Fibroblast of lung (primary cell): ENCODE measurements at regions not wholly inside any gene's neighbourhood (a gene's known extent, or its start where the extent isn't known, plus 50 kb on each side); places are given as distances from the start of the nearest gene placed in this dataset.
A peak's percentile ranks its signal among the peaks of the same experiment; 100 is the strongest.

Experiments
- DNase-seq, 2 donors: peaks; one replicate each; pipeline versions ENCODE4 v3.0.0 to v3.0.0-alpha.2; 2010; ENCODE audit warnings: low read depth in 2 of 2
- H2AFZ ChIP-seq: 2 replicates; pipeline ENCODE4 v1.5.1; 2012; ENCODE audit warnings: low read length, control low read depth, inconsistent platforms
- H3K27ac ChIP-seq: 2 replicates; pipeline ENCODE4 v1.5.1; 2011; ENCODE audit warnings: low read length, control low read depth; ENCODE audit not compliant: insufficient read depth
- H3K27me3 ChIP-seq: 2 replicates; pipeline ENCODE4 v1.5.1; 2011; ENCODE audit warnings: mild to moderate bottlenecking, low read length; ENCODE audit not compliant: control insufficient read depth, insufficient read depth
- H3K36me3 ChIP-seq: 2 replicates; pipeline ENCODE4 v1.5.1; 2011; ENCODE audit warnings: low read length; ENCODE audit not compliant: control insufficient read depth, insufficient read depth
- H3K4me1 ChIP-seq: 2 replicates; pipeline ENCODE4 v1.5.1; 2011; ENCODE audit warnings: low read length; ENCODE audit not compliant: control insufficient read depth, insufficient read depth; ENCODE audit errors: extremely low read depth
- H3K4me2 ChIP-seq: 2 replicates; pipeline ENCODE4 v1.5.1; 2011; ENCODE audit warnings: low read length, control low read depth; ENCODE audit not compliant: insufficient read depth; ENCODE audit errors: extremely low read depth
- H3K4me3 ChIP-seq, 4 experiments: fragments of 200-600 bp in 1 of 4; sonication (generic) in 1 of 4; replicated peaks in 1 of 4; 2 replicates each; pipeline ENCODE4 v1.5.1; 2011 to 2016; ENCODE audit warnings: low read length in 4 of 4, low read depth in 3 of 4, mild to moderate bottlenecking in 3 of 4, control low read depth in 2 of 4, inconsistent platforms in 1 of 4, mixed read lengths in 1 of 4; ENCODE audit not compliant: insufficient read depth in 1 of 4; ENCODE audit errors: control extremely low read depth in 1 of 4
- H3K79me2 ChIP-seq: 2 replicates; pipeline ENCODE4 v1.5.1; 2012; ENCODE audit warnings: mild to moderate bottlenecking, low read length, inconsistent platforms; ENCODE audit not compliant: control insufficient read depth, insufficient read depth
- H3K9ac ChIP-seq: 2 replicates; pipeline ENCODE4 v1.5.1; 2011; ENCODE audit warnings: mild to moderate bottlenecking, low read length, control low read depth; ENCODE audit not compliant: insufficient read depth
- H3K9me3 ChIP-seq: 2 replicates; pipeline ENCODE4 v1.5.1; 2012; ENCODE audit warnings: low read depth, low read length; ENCODE audit not compliant: control insufficient read depth, insufficient read depth
- H4K20me1 ChIP-seq: 2 replicates; pipeline ENCODE4 v1.5.1; 2011; ENCODE audit warnings: low read length; ENCODE audit not compliant: control insufficient read depth, insufficient read depth; ENCODE audit errors: extremely low read depth
- CTCF ChIP-seq, 2 donors: IDR thresholded peaks in 1 of 2; conservative IDR thresholded peaks in 1 of 2; 1 replicate in 1 of 2; 2 replicates in 1 of 2; pipeline ENCODE4 v1.5.1; 2011 to 2012; ENCODE audit warnings: low read length in 2 of 2, control low read depth in 1 of 2, inconsistent platforms in 1 of 2, low read depth in 1 of 2, mild to moderate bottlenecking in 1 of 2
- EZH2 ChIP-seq: IDR thresholded peaks from 2 replicates; pipeline ENCODE4 v1.5.1; 2012; ENCODE audit warnings: low read length, control low read depth, mild to moderate bottlenecking; ENCODE audit errors: missing control alignments

GRCh38 chr6:156336089-156336488 lies 441.1 kb upstream of the ARID1B start:
- no peaks in the 10 kb centered on the region for H3K4me1 ChIP-seq
- no peak overlapping the region for H3K27ac ChIP-seq
- no peak overlapping the region for H3K4me3 ChIP-seq
- no peaks in the 10 kb centered on the region for H4K20me1 ChIP-seq
- no peaks in the 10 kb centered on the region for H3K27me3 ChIP-seq
- no peaks in the 10 kb centered on the region for H3K79me2 ChIP-seq
- H3K36me3 ChIP-seq: no peaks in the 10 kb centered on the region
- DNase-seq: no peak
- TF ChIP-seq EZH2: no peak
- no peak for TF ChIP-seq CTCF (conservative IDR thresholded peaks at IDR 0.05 in 1 of 2, IDR thresholded peaks at IDR 0.05 in 1 of 2; ENCODE audit: low read depth in 1 of 2, low read length in 2 of 2)
- H2AFZ ChIP-seq: no peak overlapping the region
- no peaks in the 10 kb centered on the region for H3K9me3 ChIP-seq
- H3K9ac ChIP-seq: no peak overlapping the region
- no peak overlapping the region for H3K4me2 ChIP-seq

GRCh38 chr6:156334966-156335365 lies 442.2 kb upstream of the ARID1B start:
- no peaks in the 10 kb centered on the region for H3K9me3 ChIP-seq
- TF ChIP-seq EZH2 (no peak), CTCF (conservative IDR thresholded peaks at IDR 0.05 in 1 of 2, IDR thresholded peaks at IDR 0.05 in 1 of 2; ENCODE audit: low read depth in 1 of 2, low read length in 2 of 2) (no peak)
- no peak overlapping the region for H3K4me2 ChIP-seq
- no peaks in the 10 kb centered on the region for H4K20me1 ChIP-seq
- no peaks in the 10 kb centered on the region for H3K36me3 ChIP-seq
- no peak overlapping the region for H3K4me3 ChIP-seq
- no peak for DNase-seq
- no peaks in the 10 kb centered on the region for H3K79me2 ChIP-seq
- no peak overlapping the region for H2AFZ ChIP-seq
- H3K27me3 ChIP-seq: no peaks in the 10 kb centered on the region
- no peaks in the 10 kb centered on the region for H3K4me1 ChIP-seq
- no peak overlapping the region for H3K27ac ChIP-seq
- no peak overlapping the region for H3K9ac ChIP-seq

- Histone ChIP-seq H3K4me1 (no peaks in the 10 kb centered on the region), H3K27ac (no peak overlapping the region), H3K9ac (no peak overlapping the region), H4K20me1 (no peaks in the 10 kb centered on the region), H3K4me2 (no peak overlapping the region), H3K79me2 (no peaks in the 10 kb centered on the region), H3K36me3 (no peaks in the 10 kb centered on the region), H2AFZ (no peak overlapping the region), H3K27me3 (no peaks in the 10 kb centered on the region), H3K9me3 (no peaks in the 10 kb centered on the region), H3K4me3 (no peak overlapping the region)
- TF ChIP-seq EZH2 (no peak), CTCF (conservative IDR thresholded peaks at IDR 0.05 in 1 of 2, IDR thresholded peaks at IDR 0.05 in 1 of 2; ENCODE audit: low read depth in 1 of 2, low read length in 2 of 2) (no peak)
- peak in 1 of 2 donors; percentile 16 for DNase-seq
Measured at GRCh38 chr6:156319707-156320106, 457.5 kb upstream of the ARID1B start.
